Ishikawa (cell line): ENCODE measurements at regions not wholly inside any gene's neighbourhood (a gene's known extent, or its start where the extent isn't known, plus 50 kb on each side); places are given as distances from the start of the nearest gene placed in this dataset.

Experiments
- CEBPB ChIP-seq: IDR thresholded peaks from 2 replicates; pipeline ENCODE4 v1.6.1; 2012
- CREB1 ChIP-seq: IDR thresholded peaks from 2 replicates; pipeline ENCODE4 v1.6.1; 2012; ENCODE audit warnings: low read depth
- EGR1 ChIP-seq: IDR thresholded peaks from 2 replicates; pipeline ENCODE4 v1.6.1; 2012
- FOXM1 ChIP-seq: IDR thresholded peaks from 2 replicates; pipeline ENCODE4 v1.6.1; 2012; ENCODE audit warnings: low read depth, borderline replicate concordance
- NFIC ChIP-seq: IDR thresholded peaks from 2 replicates; pipeline ENCODE4 v1.6.1; 2012
- RAD21 ChIP-seq: IDR thresholded peaks from 2 replicates; pipeline ENCODE4 v1.6.1; 2012; ENCODE audit warnings: low read depth
- TAF1 ChIP-seq: IDR thresholded peaks from 2 replicates; pipeline ENCODE4 v1.6.1; 2012; ENCODE audit warnings: low read depth, mild to moderate bottlenecking
- TCF12 ChIP-seq: IDR thresholded peaks from 2 replicates; pipeline ENCODE4 v1.6.1; 2012; ENCODE audit warnings: low read depth
- TEAD4 ChIP-seq: IDR thresholded peaks from 2 replicates; pipeline ENCODE4 v1.6.1; 2012
- YY1 ChIP-seq: IDR thresholded peaks from 2 replicates; pipeline ENCODE4 v1.6.1; 2012; ENCODE audit warnings: low read depth
- TF ChIP-seq, protein P1 (sequence below): IDR thresholded peaks from 2 replicates; pipeline ENCODE4 v1.6.1; 2012; ENCODE audit warnings: low read depth, mild to moderate bottlenecking
- TF ChIP-seq, protein P2 (sequence below): IDR thresholded peaks from 2 replicates; pipeline ENCODE4 v1.6.1; 2012
- TF ChIP-seq, protein P3 (sequence below): IDR thresholded peaks from 2 replicates; pipeline ENCODE4 v1.6.1; 2012

- TF ChIP-seq, protein P1, sequence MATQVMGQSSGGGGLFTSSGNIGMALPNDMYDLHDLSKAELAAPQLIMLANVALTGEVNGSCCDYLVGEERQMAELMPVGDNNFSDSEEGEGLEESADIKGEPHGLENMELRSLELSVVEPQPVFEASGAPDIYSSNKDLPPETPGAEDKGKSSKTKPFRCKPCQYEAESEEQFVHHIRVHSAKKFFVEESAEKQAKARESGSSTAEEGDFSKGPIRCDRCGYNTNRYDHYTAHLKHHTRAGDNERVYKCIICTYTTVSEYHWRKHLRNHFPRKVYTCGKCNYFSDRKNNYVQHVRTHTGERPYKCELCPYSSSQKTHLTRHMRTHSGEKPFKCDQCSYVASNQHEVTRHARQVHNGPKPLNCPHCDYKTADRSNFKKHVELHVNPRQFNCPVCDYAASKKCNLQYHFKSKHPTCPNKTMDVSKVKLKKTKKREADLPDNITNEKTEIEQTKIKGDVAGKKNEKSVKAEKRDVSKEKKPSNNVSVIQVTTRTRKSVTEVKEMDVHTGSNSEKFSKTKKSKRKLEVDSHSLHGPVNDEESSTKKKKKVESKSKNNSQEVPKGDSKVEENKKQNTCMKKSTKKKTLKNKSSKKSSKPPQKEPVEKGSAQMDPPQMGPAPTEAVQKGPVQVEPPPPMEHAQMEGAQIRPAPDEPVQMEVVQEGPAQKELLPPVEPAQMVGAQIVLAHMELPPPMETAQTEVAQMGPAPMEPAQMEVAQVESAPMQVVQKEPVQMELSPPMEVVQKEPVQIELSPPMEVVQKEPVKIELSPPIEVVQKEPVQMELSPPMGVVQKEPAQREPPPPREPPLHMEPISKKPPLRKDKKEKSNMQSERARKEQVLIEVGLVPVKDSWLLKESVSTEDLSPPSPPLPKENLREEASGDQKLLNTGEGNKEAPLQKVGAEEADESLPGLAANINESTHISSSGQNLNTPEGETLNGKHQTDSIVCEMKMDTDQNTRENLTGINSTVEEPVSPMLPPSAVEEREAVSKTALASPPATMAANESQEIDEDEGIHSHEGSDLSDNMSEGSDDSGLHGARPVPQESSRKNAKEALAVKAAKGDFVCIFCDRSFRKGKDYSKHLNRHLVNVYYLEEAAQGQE, result no peak
- no peak for TF ChIP-seq TAF1
- TF ChIP-seq CREB1, result no peak
- TF ChIP-seq, protein P2, sequence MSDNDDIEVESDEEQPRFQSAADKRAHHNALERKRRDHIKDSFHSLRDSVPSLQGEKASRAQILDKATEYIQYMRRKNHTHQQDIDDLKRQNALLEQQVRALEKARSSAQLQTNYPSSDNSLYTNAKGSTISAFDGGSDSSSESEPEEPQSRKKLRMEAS, result no peak
- TF ChIP-seq CEBPB, result no peak
- no peak for TF ChIP-seq YY1
- no peak for TF ChIP-seq RAD21
- TF ChIP-seq, protein P3, sequence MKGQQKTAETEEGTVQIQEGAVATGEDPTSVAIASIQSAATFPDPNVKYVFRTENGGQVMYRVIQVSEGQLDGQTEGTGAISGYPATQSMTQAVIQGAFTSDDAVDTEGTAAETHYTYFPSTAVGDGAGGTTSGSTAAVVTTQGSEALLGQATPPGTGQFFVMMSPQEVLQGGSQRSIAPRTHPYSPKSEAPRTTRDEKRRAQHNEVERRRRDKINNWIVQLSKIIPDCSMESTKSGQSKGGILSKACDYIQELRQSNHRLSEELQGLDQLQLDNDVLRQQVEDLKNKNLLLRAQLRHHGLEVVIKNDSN, result no peak
- TF ChIP-seq NFIC, result no peak
- no peak for TF ChIP-seq FOXM1
- no peak for TF ChIP-seq TEAD4
- TF ChIP-seq EGR1, result no peak
- TF ChIP-seq TCF12, result no peak
Observed at GRCh38 chr22:49152939-49153770, 674.5 kb downstream of the BRD1 start.
